ENCODE measurements at regions not wholly inside any gene's neighbourhood (a gene's known extent, or its start where the extent isn't known, plus 50 kb on each side); places are given as distances from the start of the nearest gene placed in this dataset.

DNA sequence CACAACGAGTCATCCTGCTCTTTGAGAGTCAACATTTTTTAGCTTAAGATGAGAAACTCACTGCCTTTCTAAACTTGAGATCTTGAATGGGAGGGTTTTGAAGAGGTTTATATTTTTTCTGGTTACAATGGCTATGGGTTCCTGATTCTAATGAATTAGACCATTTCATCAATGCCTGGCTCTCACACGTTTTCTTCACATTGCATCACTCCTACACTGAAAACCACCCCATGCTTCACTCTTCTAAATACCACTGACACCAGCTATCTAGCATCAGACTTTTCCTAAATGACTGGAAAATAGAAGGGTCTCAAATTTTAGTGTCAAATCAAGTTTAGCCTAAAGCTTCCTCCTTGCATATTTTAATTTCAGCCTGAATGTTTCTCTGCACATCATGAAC lies 606.1 kb upstream of the USP24 start:
- no peak overlapping the region for H3K4me2 ChIP-seq (ENCODE audit: low read length)
- BruUV-seq (replicated peaks), result no TSS peak
- no peak overlapping the region for H3K4me3 ChIP-seq (ENCODE audit: low read depth, low read length, poor library complexity, severe bottlenecking)
- no peak for DNase-seq (ENCODE audit: low spot score)
- no peaks in the 10 kb centered on the region for H3K4me1 ChIP-seq (ENCODE audit: insufficient read depth, low read length, poor library complexity, severe bottlenecking)
- H3K9me2 ChIP-seq (ENCODE audit: insufficient read depth, low read length), result no peaks in the 10 kb centered on the region
- H4K20me1 ChIP-seq (ENCODE audit: insufficient read depth, low read length), result no peaks in the 10 kb centered on the region
- ChIA-PET CTCF (ENCODE audit: unreplicated experiment) (no interaction called here), POLR2A (interaction anchor here (0.6 to 1.0 kb wide), 2 partner anchors 14 to 261 kb away, joined by 4 read pairs; no protein-coding TSS in a partner anchor)
- H3K79me2 ChIP-seq (ENCODE audit: insufficient read depth, low read depth, low read length), result no peaks in the 10 kb centered on the region
- no peaks in the 10 kb centered on the region for H3K36me3 ChIP-seq (ENCODE audit: insufficient read depth, low read length)
- no peaks in the 10 kb centered on the region for H3K9me3 ChIP-seq (ENCODE audit: low read length)
- no peak for TF ChIP-seq EZH2phosphoT487 (IDR thresholded peaks at IDR 0.05; ENCODE audit: borderline replicate concordance, low read depth, low read length)
- TF ChIP-seq, protein P1, sequence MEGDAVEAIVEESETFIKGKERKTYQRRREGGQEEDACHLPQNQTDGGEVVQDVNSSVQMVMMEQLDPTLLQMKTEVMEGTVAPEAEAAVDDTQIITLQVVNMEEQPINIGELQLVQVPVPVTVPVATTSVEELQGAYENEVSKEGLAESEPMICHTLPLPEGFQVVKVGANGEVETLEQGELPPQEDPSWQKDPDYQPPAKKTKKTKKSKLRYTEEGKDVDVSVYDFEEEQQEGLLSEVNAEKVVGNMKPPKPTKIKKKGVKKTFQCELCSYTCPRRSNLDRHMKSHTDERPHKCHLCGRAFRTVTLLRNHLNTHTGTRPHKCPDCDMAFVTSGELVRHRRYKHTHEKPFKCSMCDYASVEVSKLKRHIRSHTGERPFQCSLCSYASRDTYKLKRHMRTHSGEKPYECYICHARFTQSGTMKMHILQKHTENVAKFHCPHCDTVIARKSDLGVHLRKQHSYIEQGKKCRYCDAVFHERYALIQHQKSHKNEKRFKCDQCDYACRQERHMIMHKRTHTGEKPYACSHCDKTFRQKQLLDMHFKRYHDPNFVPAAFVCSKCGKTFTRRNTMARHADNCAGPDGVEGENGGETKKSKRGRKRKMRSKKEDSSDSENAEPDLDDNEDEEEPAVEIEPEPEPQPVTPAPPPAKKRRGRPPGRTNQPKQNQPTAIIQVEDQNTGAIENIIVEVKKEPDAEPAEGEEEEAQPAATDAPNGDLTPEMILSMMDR (conservative IDR thresholded peaks at IDR 0.05; ENCODE audit: low read length), result no peak
- intact Hi-C loops (cut with micrococcal nuclease; ENCODE audit: unreplicated experiment), result no loop called here
- H2AFZ ChIP-seq (ENCODE audit: low read length), result no peak overlapping the region
- H3K27ac ChIP-seq (ENCODE audit: low read depth, low read length, poor library complexity, severe bottlenecking), result no peak overlapping the region

DNA sequence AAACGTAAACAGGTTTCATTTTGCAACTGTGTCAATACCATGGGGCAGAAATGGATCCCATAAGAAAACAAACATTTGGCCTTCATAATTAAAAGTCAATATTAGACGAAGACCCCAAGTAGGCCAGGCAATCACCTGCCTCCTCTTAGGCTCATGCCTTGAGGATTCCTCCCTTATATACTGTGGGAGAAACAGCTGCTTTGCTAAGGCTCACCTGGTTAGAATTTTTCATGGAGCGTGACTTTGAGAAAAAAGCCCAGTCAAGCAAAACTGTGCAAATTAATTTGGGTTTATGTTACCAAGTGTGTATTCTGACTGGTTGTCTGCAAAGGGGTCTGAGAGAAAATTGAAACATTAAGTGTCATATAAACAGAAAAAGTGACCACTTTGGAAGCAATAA lies 605.3 kb upstream of the USP24 start:
- Histone ChIP-seq H3K9me3 (ENCODE audit: low read length) (no peaks in the 10 kb centered on the region), H2AFZ (ENCODE audit: low read length) (no peak overlapping the region), H3K4me3 (ENCODE audit: low read depth, low read length, poor library complexity, severe bottlenecking) (no peak overlapping the region), H3K4me2 (ENCODE audit: low read length) (no peak overlapping the region), H3K79me2 (ENCODE audit: insufficient read depth, low read depth, low read length) (no peaks in the 10 kb centered on the region), H3K27ac (ENCODE audit: low read depth, low read length, poor library complexity, severe bottlenecking) (no peak overlapping the region), H3K36me3 (ENCODE audit: insufficient read depth, low read length) (no peaks in the 10 kb centered on the region), H3K4me1 (ENCODE audit: insufficient read depth, low read length, poor library complexity, severe bottlenecking) (no peaks in the 10 kb centered on the region), H4K20me1 (ENCODE audit: insufficient read depth, low read length) (no peaks in the 10 kb centered on the region), H3K9me2 (ENCODE audit: insufficient read depth, low read length) (no peaks in the 10 kb centered on the region)
- no peak for DNase-seq (ENCODE audit: low spot score)
- ChIA-PET POLR2A (no interaction called here), CTCF (ENCODE audit: unreplicated experiment) (no interaction called here)
- TF ChIP-seq, protein P1 (conservative IDR thresholded peaks at IDR 0.05; ENCODE audit: low read length), result no peak
- TF ChIP-seq EZH2phosphoT487 (IDR thresholded peaks at IDR 0.05; ENCODE audit: borderline replicate concordance, low read depth, low read length), result no peak
- no TSS peak for BruUV-seq (replicated peaks)
- intact Hi-C loops (cut with micrococcal nuclease; ENCODE audit: unreplicated experiment), result no loop called here

DNA sequence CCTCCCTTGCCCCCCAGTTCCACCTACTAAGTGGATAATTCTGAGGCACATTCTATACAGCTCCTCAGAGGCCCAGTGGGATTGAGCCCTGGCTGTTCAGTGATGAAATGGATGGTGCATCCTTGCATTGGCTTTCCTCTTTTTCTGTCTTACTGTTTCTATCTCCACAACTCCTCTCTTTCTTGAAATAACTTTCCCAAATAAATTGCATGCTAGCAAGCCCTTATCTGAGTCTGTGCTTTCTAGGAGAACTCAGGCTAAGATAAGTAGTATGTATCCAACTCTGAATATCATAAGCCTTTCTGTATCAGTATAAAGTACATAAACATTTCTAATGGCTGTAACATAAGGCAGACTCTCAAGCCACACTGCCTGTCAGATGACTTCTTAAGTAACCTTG lies 603.8 kb upstream of the USP24 start:
- DNase-seq (ENCODE audit: low spot score), result no peak
- no peaks in the 10 kb centered on the region for H3K9me3 ChIP-seq (ENCODE audit: low read length)
- H3K4me1 ChIP-seq (ENCODE audit: insufficient read depth, low read length, poor library complexity, severe bottlenecking), result no peaks in the 10 kb centered on the region
- no peak for TF ChIP-seq EZH2phosphoT487 (IDR thresholded peaks at IDR 0.05; ENCODE audit: borderline replicate concordance, low read depth, low read length)
- TF ChIP-seq, protein P1 (conservative IDR thresholded peaks at IDR 0.05; ENCODE audit: low read length), result no peak
- no peak overlapping the region for H3K4me3 ChIP-seq (ENCODE audit: low read depth, low read length, poor library complexity, severe bottlenecking)
- H3K4me2 ChIP-seq (ENCODE audit: low read length), result no peak overlapping the region
- CTCF ChIA-PET (ENCODE audit: unreplicated experiment), result no interaction called here
- POLR2A ChIA-PET, result interaction anchor here (1.0 kb wide), 1 partner anchor 9 kb away, joined by 3 read pairs; no protein-coding TSS in a partner anchor
- intact Hi-C loops (cut with micrococcal nuclease; ENCODE audit: unreplicated experiment), result no loop called here
- no TSS peak for BruUV-seq (replicated peaks)
- no peaks in the 10 kb centered on the region for H3K9me2 ChIP-seq (ENCODE audit: insufficient read depth, low read length)
- H3K79me2 ChIP-seq (ENCODE audit: insufficient read depth, low read depth, low read length), result no peaks in the 10 kb centered on the region
- H3K27ac ChIP-seq (ENCODE audit: low read depth, low read length, poor library complexity, severe bottlenecking), result no peak overlapping the region
- H3K36me3 ChIP-seq (ENCODE audit: insufficient read depth, low read length), result no peaks in the 10 kb centered on the region
- H4K20me1 ChIP-seq (ENCODE audit: insufficient read depth, low read length), result no peaks in the 10 kb centered on the region
- no peak overlapping the region for H2AFZ ChIP-seq (ENCODE audit: low read length)
